ENCODE measurements at regions not wholly inside any gene's neighbourhood (a gene's known extent, or its start where the extent isn't known, plus 50 kb on each side); places are given as distances from the start of the nearest gene placed in this dataset.

DNA sequence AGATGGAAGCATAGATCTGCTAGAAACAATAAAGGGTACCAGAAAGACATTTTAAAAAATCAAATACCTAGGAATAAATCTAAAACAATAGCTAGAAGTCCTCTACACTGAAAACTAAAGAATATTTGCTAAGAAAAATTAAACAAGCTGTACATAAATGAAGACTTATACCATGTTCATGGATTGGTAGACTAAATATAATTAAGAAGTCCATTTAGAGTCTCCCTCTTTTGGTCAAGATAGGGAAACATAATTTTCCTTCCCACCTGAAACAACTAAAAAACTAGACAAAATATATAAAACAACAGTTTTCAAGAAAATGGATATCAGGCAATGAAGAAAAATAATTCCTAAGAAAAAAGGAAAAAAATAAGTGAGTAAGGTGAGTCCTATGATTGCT, 120.0 kb upstream of the TAB2 start:
- Histone ChIP-seq H2AK5ac (ENCODE audit: low read depth, low read length) (no peak overlapping the region), H3K9me3 (ENCODE audit: insufficient read depth in 2 of 2, low read depth in 1 of 2, low read length in 1 of 2) (no peaks in the 10 kb centered on the region), H2BK12ac (ENCODE audit: low read depth, low read length) (no peak overlapping the region), H4K91ac (replicated peaks; ENCODE audit: insufficient read length, low read length) (no peak overlapping the region), H4K8ac (ENCODE audit: extremely low read depth, insufficient read depth, low read length) (no peak overlapping the region), H3K14ac (ENCODE audit: insufficient read length) (no peak overlapping the region), H3K36me3 (ENCODE audit: control insufficient read depth in 2 of 4, insufficient read depth in 4 of 4, low read length in 3 of 4) (no peaks in the 10 kb centered on the region), H3K27ac (ENCODE audit: low read depth, low read length) (no peak overlapping the region), H3K4ac (replicated peaks; ENCODE audit: insufficient read length, low read depth, low read length) (no peak overlapping the region), H4K5ac (ENCODE audit: insufficient read length, low read depth, low read length) (no peak overlapping the region), H2BK5ac (ENCODE audit: low read depth, low read length) (no peak overlapping the region), H2BK15ac (ENCODE audit: low read length) (no peak overlapping the region), H3K4me1 (replicated peaks in 1 of 4; ENCODE audit: control insufficient read depth in 3 of 4, insufficient read depth in 4 of 4, low read length in 3 of 4) (peaks cover 0 to 3% (median 1%) of the 10 kb centered on the region in 4 experiments; a peak in 3 of 7 replicates), H4K20me1 (replicated peaks in 1 of 2; ENCODE audit: control insufficient read depth in 1 of 2, insufficient read depth in 2 of 2, low read length in 2 of 2) (no peaks in the 10 kb centered on the region), H3K27me3 (replicated peaks in 1 of 4; ENCODE audit: control insufficient read depth in 3 of 4, extremely low read depth in 1 of 4, insufficient read depth in 3 of 4, low read length in 3 of 4) (no peaks in the 10 kb centered on the region), H3K79me2 (ENCODE audit: control insufficient read depth in 1 of 2, insufficient read depth in 2 of 2, low read length in 2 of 2) (no peaks in the 10 kb centered on the region), H3K56ac (replicated peaks; ENCODE audit: insufficient read length, low read depth, low read length) (no peak overlapping the region), H2BK120ac (replicated peaks; ENCODE audit: low read depth, low read length) (no peak overlapping the region), H3K9ac (replicated peaks in 1 of 4; ENCODE audit: extremely low read depth in 1 of 4, low read depth in 3 of 4, low read length in 3 of 4) (no peak overlapping the region), H3K23ac (ENCODE audit: insufficient read length) (no peak overlapping the region), H3K18ac (ENCODE audit: extremely low read depth, low read length) (no peak overlapping the region), H3K4me3 (ENCODE audit: extremely low read depth in 1 of 4, insufficient read depth in 2 of 4, low read depth in 3 of 4, low read length in 4 of 4) (no peak overlapping the region), H2BK20ac (ENCODE audit: low read length) (no peak overlapping the region), H3K79me1 (ENCODE audit: low read depth, low read length) (no peaks in the 10 kb centered on the region), H3K23me2 (ENCODE audit: low read depth, low read length) (no peaks in the 10 kb centered on the region), H3K4me2 (ENCODE audit: insufficient read depth in 1 of 2, low read depth in 2 of 2, low read length in 2 of 2) (no peak overlapping the region), H2AFZ (ENCODE audit: low read length) (no peak overlapping the region)
- POLR2A ChIA-PET (ENCODE audit: partially characterized antibody): no interaction called here
- TF ChIP-seq SIN3A (conservative IDR thresholded peaks at IDR 0.05 in 1 of 2, IDR thresholded peaks at IDR 0.05 in 1 of 2; ENCODE audit: low read depth in 1 of 2, low read length in 2 of 2): no peak
- no peak for TF ChIP-seq SAP30 (IDR thresholded peaks at IDR 0.05; ENCODE audit: insufficient read depth, insufficient replicate concordance, low read length)
- no peak for TF ChIP-seq MAFK (IDR thresholded peaks at IDR 0.05; ENCODE audit: low read depth, low read length)
- no peak for TF ChIP-seq CBX5 (IDR thresholded peaks at IDR 0.05; ENCODE audit: low read depth, low read length)
- TF ChIP-seq TEAD4 (IDR thresholded peaks at IDR 0.05; ENCODE audit: low read depth, low read length): no peak
- TF ChIP-seq RBBP5 (IDR thresholded peaks at IDR 0.05; ENCODE audit: borderline replicate concordance, low read depth, low read length): no peak
- no peak for TF ChIP-seq TAF7 (optimal IDR thresholded peaks at IDR 0.05; ENCODE audit: borderline replicate concordance, low read depth, low read length)
- DNase-seq (ENCODE audit: low read depth in 1 of 2, low spot score in 2 of 2): no peak
- no peak for FAIRE-seq
- CTCF ChIA-PET (ENCODE audit: partially characterized antibody): interaction anchor here (1.0 to 2.3 kb wide), 3 partner anchors 8 to 39 kb away, joined by 3 to 8 read pairs (median 4); no protein-coding TSS in a partner anchor

Data from H1 (cell line).